ENCODE measurements at regions not wholly inside any gene's neighbourhood (a gene's known extent, or its start where the extent isn't known, plus 50 kb on each side); places are given as distances from the start of the nearest gene placed in this dataset.
"Not testable (repeated sequence)": the region's sequence is repeated elsewhere in the genome, so short reads cannot be mapped to it uniquely, and the experiment has no call there.

GRCh38 chr7:113373863-113374262 is 255.5 kb upstream of the SMIM30 start:
- no peak for DNase-seq

- no peak for DNase-seq
These were observed 253.2 kb upstream of the SMIM30 start for GRCh38 chr7:113371416-113372043.

GRCh38 chr7:113370910-113371309 is 252.6 kb upstream of the SMIM30 start:
- no peak for DNase-seq

GRCh38 chr7:113368256-113368655 is 249.9 kb upstream of the SMIM30 start:
- no peak for DNase-seq

- no peak for DNase-seq
These were observed 248.8 kb upstream of the SMIM30 start for GRCh38 chr7:113367041-113367586.

- DNase-seq = no peak
These were observed 247.8 kb upstream of the SMIM30 start for GRCh38 chr7:113366122-113366521.

- DNase-seq = no peak
These were observed 231.0 kb upstream of the SMIM30 start for GRCh38 chr7:113349339-113349738.

GRCh38 chr7:113339661-113340060 is 221.3 kb upstream of the SMIM30 start:
- DNase-seq = no peak

- no peak for DNase-seq
These were observed 219.8 kb upstream of the SMIM30 start for GRCh38 chr7:113338071-113338696.

- DNase-seq = not testable (repeated sequence)
These were observed 218.5 kb upstream of the SMIM30 start for GRCh38 chr7:113336838-113337237.

GRCh38 chr7:113331155-113331898 is 213.0 kb upstream of the SMIM30 start:
- DNase-seq = no peak

GRCh38 chr7:113321201-113321600 is 202.8 kb upstream of the SMIM30 start:
- no peak for DNase-seq

GRCh38 chr7:113320419-113320818 is 202.1 kb upstream of the SMIM30 start:
- DNase-seq = no peak

- DNase-seq = no peak
These were observed 196.2 kb upstream of the SMIM30 start for GRCh38 chr7:113314594-113314993.

- no peak for DNase-seq
These were observed 190.0 kb upstream of the SMIM30 start for GRCh38 chr7:113308399-113308798.

- DNase-seq = no peak
These were observed 188.8 kb upstream of the SMIM30 start for GRCh38 chr7:113307147-113307546.

- no peak for DNase-seq
These were observed 187.9 kb upstream of the SMIM30 start for GRCh38 chr7:113306302-113306701.

GRCh38 chr7:113304104-113304503 is 185.8 kb upstream of the SMIM30 start:
- no peak for DNase-seq

- DNase-seq = not testable (repeated sequence)
These were observed 185.0 kb upstream of the SMIM30 start for GRCh38 chr7:113303388-113303787.

GRCh38 chr7:113301983-113302382 is 183.6 kb upstream of the SMIM30 start:
- no peak for DNase-seq

GRCh38 chr7:113301141-113301540 is 182.8 kb upstream of the SMIM30 start:
- no peak for DNase-seq

GRCh38 chr7:113299748-113300147 is 181.4 kb upstream of the SMIM30 start:
- DNase-seq = no peak

- no peak for DNase-seq
These were observed 180.1 kb upstream of the SMIM30 start for GRCh38 chr7:113298501-113298900.

GRCh38 chr7:113294750-113295149 is 176.4 kb upstream of the SMIM30 start:
- no peak for DNase-seq
